Neural cell (in vitro differentiated cells): ENCODE measurements at regions not wholly inside any gene's neighbourhood (a gene's known extent, or its start where the extent isn't known, plus 50 kb on each side); places are given as distances from the start of the nearest gene placed in this dataset.

ENCODE experiments used
- EP300 ChIP-seq: fragments of 450-650 bp; conservative IDR thresholded peaks from 2 replicates; pipeline ENCODE4 v1.6.1; 2014; ENCODE audit warnings: antibody characterized with exemption, mild to moderate bottlenecking, moderate library complexity; ENCODE audit not compliant: poor library complexity, severe bottlenecking
- MXI1 ChIP-seq: fragments of 450-650 bp; conservative IDR thresholded peaks from 2 replicates; pipeline ENCODE4 v1.6.1; 2014; ENCODE audit warnings: antibody characterized with exemption, mild to moderate bottlenecking; ENCODE audit not compliant: poor library complexity, severe bottlenecking
- POLR2AphosphoS5 ChIP-seq: IDR thresholded peaks from 2 replicates; pipeline ENCODE4 v1.6.1; 2012
- TAF1 ChIP-seq: IDR thresholded peaks from 2 replicates; pipeline ENCODE4 v1.6.1; 2012; ENCODE audit warnings: low read depth
- TF ChIP-seq, protein P1 (sequence below): fragments of 450-650 bp; IDR thresholded peaks from 2 replicates; pipeline ENCODE4 v1.5.1; 2014; ENCODE audit warnings: antibody characterized with exemption, mild to moderate bottlenecking, moderate library complexity; ENCODE audit not compliant: poor library complexity, severe bottlenecking

DNA sequence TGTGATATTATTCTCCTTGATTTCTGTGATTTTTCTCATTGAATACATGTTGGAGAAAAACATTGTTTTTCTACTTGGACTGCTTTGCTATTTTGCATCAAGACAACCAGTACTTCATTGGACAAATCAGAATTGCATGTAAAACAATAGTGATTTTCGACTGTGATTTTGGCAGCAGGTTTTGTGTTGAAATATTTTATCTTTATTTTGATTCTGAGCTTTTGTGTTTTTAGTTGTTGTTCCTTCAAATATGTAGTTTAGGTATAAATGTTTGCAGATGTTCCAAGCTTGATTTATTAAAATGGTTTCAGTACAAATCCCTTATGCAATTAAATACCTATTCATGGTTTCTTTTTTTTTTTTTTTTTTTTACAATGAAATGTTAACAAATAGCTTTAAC, 754.1 kb downstream of the DOK5 start:
- TF ChIP-seq, protein P1, sequence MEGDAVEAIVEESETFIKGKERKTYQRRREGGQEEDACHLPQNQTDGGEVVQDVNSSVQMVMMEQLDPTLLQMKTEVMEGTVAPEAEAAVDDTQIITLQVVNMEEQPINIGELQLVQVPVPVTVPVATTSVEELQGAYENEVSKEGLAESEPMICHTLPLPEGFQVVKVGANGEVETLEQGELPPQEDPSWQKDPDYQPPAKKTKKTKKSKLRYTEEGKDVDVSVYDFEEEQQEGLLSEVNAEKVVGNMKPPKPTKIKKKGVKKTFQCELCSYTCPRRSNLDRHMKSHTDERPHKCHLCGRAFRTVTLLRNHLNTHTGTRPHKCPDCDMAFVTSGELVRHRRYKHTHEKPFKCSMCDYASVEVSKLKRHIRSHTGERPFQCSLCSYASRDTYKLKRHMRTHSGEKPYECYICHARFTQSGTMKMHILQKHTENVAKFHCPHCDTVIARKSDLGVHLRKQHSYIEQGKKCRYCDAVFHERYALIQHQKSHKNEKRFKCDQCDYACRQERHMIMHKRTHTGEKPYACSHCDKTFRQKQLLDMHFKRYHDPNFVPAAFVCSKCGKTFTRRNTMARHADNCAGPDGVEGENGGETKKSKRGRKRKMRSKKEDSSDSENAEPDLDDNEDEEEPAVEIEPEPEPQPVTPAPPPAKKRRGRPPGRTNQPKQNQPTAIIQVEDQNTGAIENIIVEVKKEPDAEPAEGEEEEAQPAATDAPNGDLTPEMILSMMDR = no peak
- TF ChIP-seq MXI1 = no peak
- no peak for TF ChIP-seq TAF1
- no peak for TF ChIP-seq EP300
- no peak for TF ChIP-seq POLR2AphosphoS5
